ENCODE measurements at regions not wholly inside any gene's neighbourhood (a gene's known extent, or its start where the extent isn't known, plus 50 kb on each side); places are given as distances from the start of the nearest gene placed in this dataset.

DNA sequence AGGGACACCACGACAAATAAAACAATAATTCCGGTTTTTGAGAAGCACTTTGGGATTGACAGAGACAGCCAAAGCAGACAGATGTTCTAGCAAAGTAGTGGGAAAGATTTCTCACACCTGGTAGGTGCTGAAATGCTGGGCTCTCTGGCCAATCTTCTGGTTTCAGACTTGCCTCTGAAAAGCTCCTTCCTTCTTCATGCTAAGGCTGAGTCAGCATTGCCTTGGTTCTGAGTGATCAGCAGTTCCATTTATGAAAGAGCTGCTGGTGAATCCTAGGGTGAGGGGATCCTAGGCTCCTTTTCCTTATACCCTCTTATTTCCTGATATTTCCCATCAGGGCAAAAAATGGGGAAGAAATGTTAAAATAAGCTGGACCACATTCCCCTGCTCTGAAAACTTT lies 268.7 kb upstream of the SALL1 start:
- no peak for TF ChIP-seq EP300 (IDR thresholded peaks at IDR 0.05; ENCODE audit: low read depth)
- TF ChIP-seq, protein P1, sequence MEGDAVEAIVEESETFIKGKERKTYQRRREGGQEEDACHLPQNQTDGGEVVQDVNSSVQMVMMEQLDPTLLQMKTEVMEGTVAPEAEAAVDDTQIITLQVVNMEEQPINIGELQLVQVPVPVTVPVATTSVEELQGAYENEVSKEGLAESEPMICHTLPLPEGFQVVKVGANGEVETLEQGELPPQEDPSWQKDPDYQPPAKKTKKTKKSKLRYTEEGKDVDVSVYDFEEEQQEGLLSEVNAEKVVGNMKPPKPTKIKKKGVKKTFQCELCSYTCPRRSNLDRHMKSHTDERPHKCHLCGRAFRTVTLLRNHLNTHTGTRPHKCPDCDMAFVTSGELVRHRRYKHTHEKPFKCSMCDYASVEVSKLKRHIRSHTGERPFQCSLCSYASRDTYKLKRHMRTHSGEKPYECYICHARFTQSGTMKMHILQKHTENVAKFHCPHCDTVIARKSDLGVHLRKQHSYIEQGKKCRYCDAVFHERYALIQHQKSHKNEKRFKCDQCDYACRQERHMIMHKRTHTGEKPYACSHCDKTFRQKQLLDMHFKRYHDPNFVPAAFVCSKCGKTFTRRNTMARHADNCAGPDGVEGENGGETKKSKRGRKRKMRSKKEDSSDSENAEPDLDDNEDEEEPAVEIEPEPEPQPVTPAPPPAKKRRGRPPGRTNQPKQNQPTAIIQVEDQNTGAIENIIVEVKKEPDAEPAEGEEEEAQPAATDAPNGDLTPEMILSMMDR (IDR thresholded peaks at IDR 0.05), result no peak
- intact Hi-C loops (cut with DNase I; ENCODE audit: low total_unique reads) (no loop called here), in situ Hi-C loops (cut with MboI; ENCODE audit: low pct_ligation_motif_present in 1 of 4, low pct_unique_long_range_greater_than_20kb in 1 of 4, low sequenced_read_pairs in 3 of 4) (no loop called here)
- H3K36me3 ChIP-seq, result no peaks in the 10 kb centered on the region
- no peak for DNase-seq
- WGBS, 2 donors (ENCODE audit: low coverage in 1 of 2), result 45% methylated on average over 2 of the region's 2 CpGs; no CpG with 5 or more reads in 1 of the 2 donors
- H3K27ac ChIP-seq, result no peak overlapping the region
- H3K9me3 ChIP-seq, result no peaks in the 10 kb centered on the region
- no peaks in the 10 kb centered on the region for H3K4me1 ChIP-seq
- H3K27me3 ChIP-seq, result no peaks in the 10 kb centered on the region
- no peak overlapping the region for H3K4me3 ChIP-seq

- Histone ChIP-seq H3K4me1 (no peaks in the 10 kb centered on the region), H3K27me3 (no peaks in the 10 kb centered on the region), H3K27ac (no peak overlapping the region), H3K36me3 (no peaks in the 10 kb centered on the region), H3K9me3 (no peaks in the 10 kb centered on the region), H3K4me3 (no peak overlapping the region)
- 62 to 75% methylated on average over 4 to 6 of the region's 6 CpGs for WGBS, 2 donors (ENCODE audit: low coverage in 1 of 2)
- TF ChIP-seq POLR2AphosphoS5 (IDR thresholded peaks at IDR 0.05) (no peak), EP300 (IDR thresholded peaks at IDR 0.05; ENCODE audit: low read depth) (no peak), POLR2A (IDR thresholded peaks at IDR 0.05) (no peak)
- TF ChIP-seq, protein P1 (IDR thresholded peaks at IDR 0.05), result no peak
- in situ Hi-C loops (cut with MboI; ENCODE audit: low pct_ligation_motif_present in 1 of 4, low pct_unique_long_range_greater_than_20kb in 1 of 4, low sequenced_read_pairs in 3 of 4) (no loop called here), intact Hi-C loops (cut with DNase I; ENCODE audit: low total_unique reads) (no loop called here)
- no peak for DNase-seq
Measured at GRCh38 chr16:51418258-51418657, 267.2 kb upstream of the SALL1 start.

DNA sequence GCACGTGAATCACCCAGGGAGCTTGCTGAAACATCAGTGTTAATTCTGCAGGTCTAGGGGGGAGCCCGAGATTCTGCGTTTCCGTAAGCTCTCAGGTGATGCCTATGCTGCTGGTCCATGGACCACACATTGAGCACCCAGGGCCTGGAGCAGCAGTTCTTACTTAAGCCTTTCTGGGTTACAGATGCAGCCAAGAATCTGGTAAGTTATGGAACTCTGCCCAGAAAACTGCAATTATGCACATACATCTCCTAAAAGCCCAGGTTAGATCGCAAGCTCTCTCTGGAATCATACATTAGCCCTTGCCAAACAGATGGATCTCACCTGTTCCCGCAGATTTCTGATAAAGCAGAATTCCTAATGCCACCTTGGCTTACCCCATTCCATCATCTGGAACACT lies 265.9 kb upstream of the SALL1 start:
- 71 to 90% methylated on average over 2 to 6 of the region's 6 CpGs for WGBS, 2 donors (ENCODE audit: low coverage in 1 of 2)
- H3K27me3 ChIP-seq, result no peaks in the 10 kb centered on the region
- DNase-seq, result no peak
- H3K4me1 ChIP-seq, result no peaks in the 10 kb centered on the region
- no peak overlapping the region for H3K4me3 ChIP-seq
- H3K9me3 ChIP-seq, result no peaks in the 10 kb centered on the region
- in situ Hi-C loops (cut with MboI; ENCODE audit: low pct_ligation_motif_present in 1 of 4, low pct_unique_long_range_greater_than_20kb in 1 of 4, low sequenced_read_pairs in 3 of 4), result no loop called here
- no peaks in the 10 kb centered on the region for H3K36me3 ChIP-seq
- intact Hi-C loops (cut with DNase I; ENCODE audit: low total_unique reads), result no loop called here
- H3K27ac ChIP-seq, result no peak overlapping the region
- no peak for TF ChIP-seq POLR2A (IDR thresholded peaks at IDR 0.05)
- no peak for TF ChIP-seq EP300 (IDR thresholded peaks at IDR 0.05; ENCODE audit: low read depth)
- no peak for TF ChIP-seq POLR2AphosphoS5 (IDR thresholded peaks at IDR 0.05)
- TF ChIP-seq, protein P1 (IDR thresholded peaks at IDR 0.05), result no peak

GRCh38 chr16:51410125-51410524 lies 259.1 kb upstream of the SALL1 start:
- no peaks in the 10 kb centered on the region for H3K27me3 ChIP-seq
- H3K4me1 ChIP-seq, result no peaks in the 10 kb centered on the region
- intact Hi-C loops (cut with DNase I; ENCODE audit: low total_unique reads) (no loop called here), in situ Hi-C loops (cut with MboI; ENCODE audit: low pct_ligation_motif_present in 1 of 4, low pct_unique_long_range_greater_than_20kb in 1 of 4, low sequenced_read_pairs in 3 of 4) (no loop called here)
- no peak for TF ChIP-seq EP300 (IDR thresholded peaks at IDR 0.05; ENCODE audit: low read depth)
- TF ChIP-seq POLR2AphosphoS5 (IDR thresholded peaks at IDR 0.05), result no peak
- TF ChIP-seq, protein P1 (IDR thresholded peaks at IDR 0.05), result no peak
- TF ChIP-seq POLR2A (IDR thresholded peaks at IDR 0.05), result no peak
- no peaks in the 10 kb centered on the region for H3K9me3 ChIP-seq
- DNase-seq, result no peak
- H3K36me3 ChIP-seq, result no peaks in the 10 kb centered on the region
- no peak overlapping the region for H3K4me3 ChIP-seq
- 49 to 53% methylated on average over 2 of the region's 2 CpGs for WGBS, 2 donors (ENCODE audit: low coverage in 1 of 2)
- H3K27ac ChIP-seq, result no peak overlapping the region

All from transverse colon (tissue), 4 donors.